ENCODE measurements at regions not wholly inside any gene's neighbourhood (a gene's known extent, or its start where the extent isn't known, plus 50 kb on each side); places are given as distances from the start of the nearest gene placed in this dataset.

DNA sequence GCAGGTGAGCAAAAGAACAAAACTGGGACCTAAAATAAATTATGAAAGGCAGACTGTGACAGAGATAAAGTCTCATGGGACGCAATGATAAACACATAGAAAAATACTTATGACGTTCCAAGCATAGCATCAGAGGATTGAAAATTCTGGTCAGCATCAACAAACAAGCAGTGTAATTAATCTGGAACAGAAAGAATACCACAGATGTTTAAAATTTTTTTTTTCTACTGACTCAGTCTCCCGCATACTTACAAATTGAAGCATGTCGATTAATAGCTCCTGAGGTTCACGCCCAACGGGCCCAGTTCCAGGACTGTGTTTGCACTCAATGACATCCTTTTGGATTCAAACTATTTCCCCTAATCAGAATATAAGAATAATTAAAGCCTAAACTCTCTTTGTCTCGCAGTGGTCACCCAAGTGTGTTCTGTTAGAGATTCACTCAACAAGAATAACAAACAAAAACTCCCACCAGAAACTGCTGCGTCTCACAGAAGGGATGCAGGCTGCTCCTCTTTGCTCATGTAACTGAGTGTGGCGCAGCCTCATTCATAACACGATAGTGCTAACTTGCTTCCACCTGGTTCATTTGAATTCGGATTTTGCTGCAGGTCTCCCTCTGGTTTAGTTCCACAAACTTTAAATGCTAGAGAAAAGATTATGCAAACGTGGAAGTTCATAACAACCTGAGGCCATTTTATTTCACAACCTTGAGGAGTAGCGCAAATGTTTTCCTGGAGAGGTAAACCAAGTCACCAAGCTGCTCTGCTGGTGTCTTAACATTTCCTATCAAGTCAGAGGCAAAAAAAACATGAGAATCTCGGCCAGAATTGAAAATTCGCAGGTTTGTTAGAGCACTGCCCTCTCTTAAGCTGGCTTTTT lies 69.0 kb upstream of the CITED2 start (continued):
- TF ChIP-seq DLX4 (CRISPR knock-in tag; IDR thresholded peaks at IDR 0.05) (no peak), NRF1 (conservative IDR thresholded peaks at IDR 0.05 in 1 of 2, IDR thresholded peaks at IDR 0.05 in 1 of 2) (0 out of 4 replicates have a peak, but pooled peaks of 1 of the 2 experiments have one; percentile 21), ZNF197 (CRISPR knock-in tag; IDR thresholded peaks at IDR 0.05; ENCODE audit: low read depth) (no peak), BMI1 (IDR thresholded peaks at IDR 0.05; ENCODE audit: low read length) (no peak), FUS (optimal IDR thresholded peaks at IDR 0.05; ENCODE audit: low read depth, low read length) (no peak), PBX2 (CRISPR knock-in tag; IDR thresholded peaks at IDR 0.05; ENCODE audit: low read depth) (no peak), PBX2 (tag; conservative IDR thresholded peaks at IDR 0.05; ENCODE audit: low read depth) (peak; percentile 32; the same call in 1 of the 2 replicates), ZNF3 (CRISPR knock-in tag; IDR thresholded peaks at IDR 0.05) (no peak), SMC3 (conservative IDR thresholded peaks at IDR 0.05; ENCODE audit: insufficient read depth, low read depth, low read length) (no peak), PHB (CRISPR knock-in tag; IDR thresholded peaks at IDR 0.05) (no peak), PHF21A (IDR thresholded peaks at IDR 0.05; ENCODE audit: borderline replicate concordance, low read depth) (no peak), SMARCE1 (IDR thresholded peaks at IDR 0.05) (no peak), SMAD4 (CRISPR knock-in tag; conservative IDR thresholded peaks at IDR 0.05) (no peak), NR2C1 (IDR thresholded peaks at IDR 0.05) (no peak), NR2C1 (tag; IDR thresholded peaks at IDR 0.05) (no peak), RHOXF2B (CRISPR knock-in tag; conservative IDR thresholded peaks at IDR 0.05) (no peak), HDAC8 (tag; IDR thresholded peaks at IDR 0.05) (no peak), CEBPB (tag; IDR thresholded peaks at IDR 0.05) (peak; percentile 60), CBX5 (IDR thresholded peaks at IDR 0.05; ENCODE audit: borderline replicate concordance, low read depth) (no peak), TEAD4 (IDR thresholded peaks at IDR 0.05; ENCODE audit: low read length) (peak; percentile 51), TEAD4 (CRISPR knock-in tag; IDR thresholded peaks at IDR 0.05; ENCODE audit: borderline replicate concordance) (no peak), EWSR1 (IDR thresholded peaks at IDR 0.05; ENCODE audit: borderline replicate concordance, low read depth, partially characterized antibody) (no peak), POLR3A (IDR thresholded peaks at IDR 0.05; ENCODE audit: borderline replicate concordance, extremely low read depth, insufficient read depth, insufficient read length) (no peak), ZNF695 (CRISPR knock-in tag; IDR thresholded peaks at IDR 0.05) (no peak), ARID1B (IDR thresholded peaks at IDR 0.05) (peak; percentile 67), DNMT1 (IDR thresholded peaks at IDR 0.05) (no peak)
- TF ChIP-seq, protein P1, sequence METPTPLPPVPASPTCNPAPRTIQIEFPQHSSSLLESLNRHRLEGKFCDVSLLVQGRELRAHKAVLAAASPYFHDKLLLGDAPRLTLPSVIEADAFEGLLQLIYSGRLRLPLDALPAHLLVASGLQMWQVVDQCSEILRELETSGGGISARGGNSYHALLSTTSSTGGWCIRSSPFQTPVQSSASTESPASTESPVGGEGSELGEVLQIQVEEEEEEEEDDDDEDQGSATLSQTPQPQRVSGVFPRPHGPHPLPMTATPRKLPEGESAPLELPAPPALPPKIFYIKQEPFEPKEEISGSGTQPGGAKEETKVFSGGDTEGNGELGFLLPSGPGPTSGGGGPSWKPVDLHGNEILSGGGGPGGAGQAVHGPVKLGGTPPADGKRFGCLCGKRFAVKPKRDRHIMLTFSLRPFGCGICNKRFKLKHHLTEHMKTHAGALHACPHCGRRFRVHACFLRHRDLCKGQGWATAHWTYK (CRISPR knock-in tag; IDR thresholded peaks at IDR 0.05): peak; percentile 46; the same call in 1 of the 2 replicates

Measured in K562 (cell line).